ENCODE measurements at regions not wholly inside any gene's neighbourhood (a gene's known extent, or its start where the extent isn't known, plus 50 kb on each side); places are given as distances from the start of the nearest gene placed in this dataset.

DNA sequence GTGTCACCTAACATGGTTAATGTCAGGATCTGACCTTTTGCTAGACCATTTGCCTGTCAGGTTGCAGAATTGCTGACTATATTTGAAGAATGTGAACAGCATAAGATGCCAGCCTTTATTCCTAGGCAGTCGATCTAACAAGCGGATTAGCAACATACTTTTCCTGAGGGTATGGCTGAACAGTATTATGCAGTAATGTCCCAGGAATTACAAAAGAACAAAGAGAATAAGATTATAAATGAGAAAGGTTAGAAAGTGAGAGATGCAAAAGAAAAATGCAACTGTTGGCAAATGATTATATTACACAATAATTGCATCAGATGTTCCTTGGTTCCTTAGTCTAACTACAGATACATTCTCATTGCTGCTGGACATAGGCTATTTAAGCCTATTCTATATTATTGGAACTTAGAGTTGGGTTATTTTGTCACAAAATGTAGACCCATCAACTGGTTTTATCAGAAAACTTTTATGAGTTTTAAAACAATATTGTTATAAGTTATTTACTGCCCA, 647.1 kb upstream of the CRIM1 start:
- no peaks in the 10 kb centered on the region for H3K27me3 Mint-ChIP-seq (ENCODE audit: insufficient read depth, low read depth)
- no peak overlapping the region for H3K4me3 Mint-ChIP-seq
- Histone ChIP-seq H3K27me3 (no peaks in the 10 kb centered on the region), H3K9me3 (ENCODE audit: low read depth) (no peaks in the 10 kb centered on the region), H3K4me3 (no peak overlapping the region), H3K79me2 (ENCODE audit: low read depth) (no peaks in the 10 kb centered on the region), H3K27ac (no peak overlapping the region), H3K36me3 (no peaks in the 10 kb centered on the region), H3K4me2 (no peak overlapping the region), H3F3A (ENCODE audit: low read depth) (no peaks in the 10 kb centered on the region), H2AFZ (replicated peaks) (no peak overlapping the region), H4K20me1 (ENCODE audit: low read depth) (no peaks in the 10 kb centered on the region), H3K4me1 (no peaks in the 10 kb centered on the region), H3K9ac (no peak overlapping the region)
- no peaks in the 10 kb centered on the region for H3K4me1 Mint-ChIP-seq
- no peaks in the 10 kb centered on the region for H3K36me3 Mint-ChIP-seq
- DNase-seq (ENCODE audit: low spot score): no peak
- no peak overlapping the region for H3K27ac Mint-ChIP-seq
- H3K9me3 Mint-ChIP-seq: no peaks in the 10 kb centered on the region
- TF ChIP-seq EZH2 (IDR thresholded peaks at IDR 0.05) (no peak), EZH2phosphoT487 (IDR thresholded peaks at IDR 0.05) (no peak)
- TF ChIP-seq, protein P1, sequence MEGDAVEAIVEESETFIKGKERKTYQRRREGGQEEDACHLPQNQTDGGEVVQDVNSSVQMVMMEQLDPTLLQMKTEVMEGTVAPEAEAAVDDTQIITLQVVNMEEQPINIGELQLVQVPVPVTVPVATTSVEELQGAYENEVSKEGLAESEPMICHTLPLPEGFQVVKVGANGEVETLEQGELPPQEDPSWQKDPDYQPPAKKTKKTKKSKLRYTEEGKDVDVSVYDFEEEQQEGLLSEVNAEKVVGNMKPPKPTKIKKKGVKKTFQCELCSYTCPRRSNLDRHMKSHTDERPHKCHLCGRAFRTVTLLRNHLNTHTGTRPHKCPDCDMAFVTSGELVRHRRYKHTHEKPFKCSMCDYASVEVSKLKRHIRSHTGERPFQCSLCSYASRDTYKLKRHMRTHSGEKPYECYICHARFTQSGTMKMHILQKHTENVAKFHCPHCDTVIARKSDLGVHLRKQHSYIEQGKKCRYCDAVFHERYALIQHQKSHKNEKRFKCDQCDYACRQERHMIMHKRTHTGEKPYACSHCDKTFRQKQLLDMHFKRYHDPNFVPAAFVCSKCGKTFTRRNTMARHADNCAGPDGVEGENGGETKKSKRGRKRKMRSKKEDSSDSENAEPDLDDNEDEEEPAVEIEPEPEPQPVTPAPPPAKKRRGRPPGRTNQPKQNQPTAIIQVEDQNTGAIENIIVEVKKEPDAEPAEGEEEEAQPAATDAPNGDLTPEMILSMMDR (IDR thresholded peaks at IDR 0.05): no peak

DNA sequence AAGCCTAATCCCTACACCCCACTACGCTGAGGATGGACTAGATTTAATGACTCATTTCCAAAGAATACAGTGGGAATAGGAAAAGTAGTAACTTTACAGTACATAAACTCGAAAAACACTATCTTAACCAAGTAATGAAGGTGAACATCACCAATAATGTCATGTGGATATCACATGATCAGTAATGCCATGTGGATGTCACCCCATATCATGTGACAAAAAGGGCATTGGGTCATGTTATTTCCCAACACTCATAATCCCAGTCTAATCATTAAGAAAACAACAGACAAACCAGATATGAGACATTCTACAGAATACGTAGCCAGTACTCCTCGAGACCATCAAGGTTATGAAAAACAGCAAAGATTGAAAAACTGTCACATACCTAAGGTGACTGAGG, 667.3 kb upstream of the CRIM1 start:
- Histone ChIP-seq H3K4me1 (no peaks in the 10 kb centered on the region), H2AFZ (replicated peaks) (no peak overlapping the region), H3K4me3 (no peak overlapping the region), H3K79me2 (ENCODE audit: low read depth) (no peaks in the 10 kb centered on the region), H3K9ac (no peak overlapping the region), H3K27me3 (no peaks in the 10 kb centered on the region), H3K27ac (no peak overlapping the region), H4K20me1 (ENCODE audit: low read depth) (no peaks in the 10 kb centered on the region), H3K4me2 (no peak overlapping the region), H3K9me3 (ENCODE audit: low read depth) (no peaks in the 10 kb centered on the region), H3F3A (ENCODE audit: low read depth) (no peaks in the 10 kb centered on the region), H3K36me3 (no peaks in the 10 kb centered on the region)
- Mint-ChIP-seq H3K4me3 (no peak overlapping the region), H3K36me3 (no peaks in the 10 kb centered on the region), H3K9me3 (no peaks in the 10 kb centered on the region), H3K27ac (no peak overlapping the region), H3K4me1 (no peaks in the 10 kb centered on the region), H3K27me3 (ENCODE audit: insufficient read depth, low read depth) (no peaks in the 10 kb centered on the region)
- no peak for DNase-seq (ENCODE audit: low spot score)
- TF ChIP-seq EZH2 (IDR thresholded peaks at IDR 0.05) (no peak), EZH2phosphoT487 (IDR thresholded peaks at IDR 0.05) (no peak)
- TF ChIP-seq, protein P1 (IDR thresholded peaks at IDR 0.05): no peak

DNA sequence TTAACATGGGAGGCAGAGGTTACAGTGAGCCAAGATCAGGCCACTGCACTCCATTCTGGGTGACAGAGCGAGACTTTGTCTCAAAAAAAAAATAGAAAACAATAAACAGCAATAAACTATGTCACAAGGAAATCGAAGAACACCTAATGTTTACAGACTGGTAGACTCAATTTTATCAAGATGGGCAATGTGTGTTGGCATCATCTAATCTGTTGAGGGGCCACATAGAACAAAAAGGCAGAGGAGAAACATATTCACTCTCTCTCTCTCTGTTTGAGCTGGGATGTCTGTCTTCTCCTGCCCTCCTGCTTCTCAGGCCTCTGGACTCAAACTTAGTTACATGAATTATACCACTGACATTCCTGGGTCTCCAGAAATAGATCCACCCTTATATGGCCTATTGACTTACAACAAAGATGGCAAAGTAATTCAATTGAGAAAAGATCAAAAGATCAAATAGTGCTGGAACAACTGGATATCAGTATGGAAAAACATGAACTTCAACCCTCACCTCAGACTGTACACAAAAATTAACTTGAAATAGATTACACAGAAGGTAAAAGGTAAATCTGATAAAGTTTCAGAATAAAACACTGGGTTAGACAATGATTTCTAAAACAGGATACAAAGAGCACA, 703.8 kb upstream of the CRIM1 start:
- no peaks in the 10 kb centered on the region for H3K4me1 ChIP-seq
- H4K20me1 ChIP-seq (ENCODE audit: low read depth): no peaks in the 10 kb centered on the region
- no peaks in the 10 kb centered on the region for H3K9me3 ChIP-seq (ENCODE audit: low read depth)
- H2AFZ ChIP-seq (replicated peaks): no peak overlapping the region
- no peak overlapping the region for H3K9ac ChIP-seq
- H3K36me3 Mint-ChIP-seq: no peaks in the 10 kb centered on the region
- no peaks in the 10 kb centered on the region for H3K9me3 Mint-ChIP-seq
- no peak overlapping the region for H3K4me3 Mint-ChIP-seq
- H3F3A ChIP-seq (ENCODE audit: low read depth): no peaks in the 10 kb centered on the region
- H3K79me2 ChIP-seq (ENCODE audit: low read depth): no peaks in the 10 kb centered on the region
- TF ChIP-seq, protein P1 (IDR thresholded peaks at IDR 0.05): no peak
- no peak for TF ChIP-seq EZH2phosphoT487 (IDR thresholded peaks at IDR 0.05)
- no peak overlapping the region for H3K27ac ChIP-seq
- H3K27ac Mint-ChIP-seq: no peak overlapping the region
- H3K4me1 Mint-ChIP-seq: peaks cover 2% of the 10 kb centered on the region
- no peaks in the 10 kb centered on the region for H3K36me3 ChIP-seq
- no peaks in the 10 kb centered on the region for H3K27me3 ChIP-seq
- DNase-seq (ENCODE audit: low spot score): no peak
- peaks cover 2% of the 10 kb centered on the region for H3K27me3 Mint-ChIP-seq (ENCODE audit: insufficient read depth, low read depth)
- H3K4me3 ChIP-seq: no peak overlapping the region
- no peak overlapping the region for H3K4me2 ChIP-seq

Measured in neural progenitor cell (in vitro differentiated cells).